ENCODE measurements at regions not wholly inside any gene's neighbourhood (a gene's known extent, or its start where the extent isn't known, plus 50 kb on each side); places are given as distances from the start of the nearest gene placed in this dataset.

DNA sequence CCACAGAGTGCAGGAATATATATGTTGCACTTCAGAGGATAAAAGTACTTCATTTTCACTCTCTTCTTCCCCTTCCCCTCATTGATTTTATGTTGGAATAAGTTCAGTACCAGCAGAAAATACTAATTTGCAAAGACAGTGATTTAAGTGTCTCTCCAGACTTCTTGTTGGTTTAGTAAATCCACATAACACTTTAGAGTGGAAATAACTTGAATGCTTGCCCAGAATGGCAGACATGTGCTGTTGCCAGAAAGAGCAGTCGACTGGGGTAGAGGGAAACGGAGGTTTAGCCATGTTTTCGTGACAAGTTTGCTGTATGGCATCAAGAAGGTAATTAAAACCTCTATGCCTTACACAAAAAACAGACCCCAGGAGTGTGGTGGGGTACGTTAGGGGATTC is 246.0 kb upstream of the CXCR4 start:
- no peaks in the 10 kb centered on the region for H3K36me3 ChIP-seq (ENCODE audit: control insufficient read depth in 2 of 2, extremely low read depth in 1 of 2, insufficient read depth in 2 of 2, low read length in 2 of 2)
- no peak overlapping the region for H3K27ac ChIP-seq (ENCODE audit: control insufficient read depth, insufficient read depth, low read length)
- H3K79me2 ChIP-seq (ENCODE audit: control insufficient read depth, insufficient read depth, low read length): no peaks in the 10 kb centered on the region
- no peak for DNase-seq (ENCODE audit: low read depth, low spot score)
- dilution Hi-C loops (cut with MboI; ENCODE audit: extremely low pct_ligation_motif_present, low sequenced_read_pairs): no loop called here
- no peaks in the 10 kb centered on the region for H4K20me1 ChIP-seq (ENCODE audit: control insufficient read depth, extremely low read depth, insufficient read depth, low read length)
- no peak overlapping the region for H3K9ac ChIP-seq (ENCODE audit: control insufficient read depth, extremely low read depth, insufficient read depth, low read length)
- no peaks in the 10 kb centered on the region for H3K4me1 ChIP-seq (ENCODE audit: control insufficient read depth, extremely low read depth, insufficient read depth, low read length)
- H3K9me3 ChIP-seq (ENCODE audit: control insufficient read depth, low read depth, low read length): no peaks in the 10 kb centered on the region
- no peak for FAIRE-seq
- no peaks in the 10 kb centered on the region for H3K9me1 ChIP-seq (ENCODE audit: control insufficient read depth, extremely low read depth, insufficient read depth, low read length)
- H3K27me3 ChIP-seq (ENCODE audit: control insufficient read depth, extremely low read depth, insufficient read depth, low read length): peaks cover 7% of the 10 kb centered on the region
- H2AFZ ChIP-seq (ENCODE audit: control insufficient read depth, low read length): no peak overlapping the region
- H3K4me3 ChIP-seq (ENCODE audit: control insufficient read depth in 2 of 3, extremely low read depth in 1 of 3, insufficient read depth in 2 of 3, low read depth in 1 of 3, low read length in 3 of 3): no peak overlapping the region
- no peak overlapping the region for H3K4me2 ChIP-seq (ENCODE audit: control insufficient read depth, extremely low read depth, insufficient read depth, low read depth, low read length)
- TF ChIP-seq, protein P1, sequence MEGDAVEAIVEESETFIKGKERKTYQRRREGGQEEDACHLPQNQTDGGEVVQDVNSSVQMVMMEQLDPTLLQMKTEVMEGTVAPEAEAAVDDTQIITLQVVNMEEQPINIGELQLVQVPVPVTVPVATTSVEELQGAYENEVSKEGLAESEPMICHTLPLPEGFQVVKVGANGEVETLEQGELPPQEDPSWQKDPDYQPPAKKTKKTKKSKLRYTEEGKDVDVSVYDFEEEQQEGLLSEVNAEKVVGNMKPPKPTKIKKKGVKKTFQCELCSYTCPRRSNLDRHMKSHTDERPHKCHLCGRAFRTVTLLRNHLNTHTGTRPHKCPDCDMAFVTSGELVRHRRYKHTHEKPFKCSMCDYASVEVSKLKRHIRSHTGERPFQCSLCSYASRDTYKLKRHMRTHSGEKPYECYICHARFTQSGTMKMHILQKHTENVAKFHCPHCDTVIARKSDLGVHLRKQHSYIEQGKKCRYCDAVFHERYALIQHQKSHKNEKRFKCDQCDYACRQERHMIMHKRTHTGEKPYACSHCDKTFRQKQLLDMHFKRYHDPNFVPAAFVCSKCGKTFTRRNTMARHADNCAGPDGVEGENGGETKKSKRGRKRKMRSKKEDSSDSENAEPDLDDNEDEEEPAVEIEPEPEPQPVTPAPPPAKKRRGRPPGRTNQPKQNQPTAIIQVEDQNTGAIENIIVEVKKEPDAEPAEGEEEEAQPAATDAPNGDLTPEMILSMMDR (optimal IDR thresholded peaks at IDR 0.05 in 1 of 3, IDR thresholded peaks at IDR 0.05 in 1 of 3, conservative IDR thresholded peaks at IDR 0.05 in 1 of 3; ENCODE audit: extremely low read depth in 1 of 3, insufficient read depth in 2 of 3, low read length in 3 of 3): no peak
- TF ChIP-seq EZH2 (IDR thresholded peaks at IDR 0.05; ENCODE audit: low read length): no peak

DNA sequence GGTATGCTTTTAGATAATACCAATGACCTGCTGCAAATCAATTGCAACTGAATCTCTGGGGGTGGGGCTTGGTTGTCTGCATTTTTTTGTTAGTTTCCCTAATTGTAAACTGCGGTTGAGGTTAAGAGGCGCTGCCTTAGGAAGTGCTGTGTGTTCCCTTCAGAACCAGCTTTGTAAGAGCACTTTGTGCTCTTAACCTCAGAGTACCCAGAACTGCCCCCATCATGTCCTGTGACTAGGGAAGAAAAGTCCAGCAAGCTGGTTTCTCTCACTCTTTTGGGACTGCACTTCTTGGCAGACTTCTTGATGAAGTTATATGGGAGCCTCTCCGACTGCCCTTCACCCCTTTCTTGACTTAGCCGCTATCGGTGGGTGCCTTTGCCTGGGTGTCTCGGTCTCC is 245.5 kb upstream of the CXCR4 start:
- no peak for FAIRE-seq
- no peak overlapping the region for H3K4me2 ChIP-seq (ENCODE audit: control insufficient read depth, extremely low read depth, insufficient read depth, low read depth, low read length)

More for the DNA sequence above, 245.5 kb upstream of the CXCR4 start:
- H2AFZ ChIP-seq (ENCODE audit: control insufficient read depth, low read length): no peak overlapping the region
- TF ChIP-seq, protein P1 (optimal IDR thresholded peaks at IDR 0.05 in 1 of 3, IDR thresholded peaks at IDR 0.05 in 1 of 3, conservative IDR thresholded peaks at IDR 0.05 in 1 of 3; ENCODE audit: extremely low read depth in 1 of 3, insufficient read depth in 2 of 3, low read length in 3 of 3): no peak
- no peak for TF ChIP-seq EZH2 (IDR thresholded peaks at IDR 0.05; ENCODE audit: low read length)
- no peak overlapping the region for H3K4me3 ChIP-seq (ENCODE audit: control insufficient read depth in 2 of 3, extremely low read depth in 1 of 3, insufficient read depth in 2 of 3, low read depth in 1 of 3, low read length in 3 of 3)
- no peak for DNase-seq (ENCODE audit: low read depth, low spot score)
- dilution Hi-C loops (cut with MboI; ENCODE audit: extremely low pct_ligation_motif_present, low sequenced_read_pairs): no loop called here
- H3K9ac ChIP-seq (ENCODE audit: control insufficient read depth, extremely low read depth, insufficient read depth, low read length): no peak overlapping the region
- no peaks in the 10 kb centered on the region for H3K9me1 ChIP-seq (ENCODE audit: control insufficient read depth, extremely low read depth, insufficient read depth, low read length)
- peaks cover 7% of the 10 kb centered on the region for H3K27me3 ChIP-seq (ENCODE audit: control insufficient read depth, extremely low read depth, insufficient read depth, low read length)
- no peaks in the 10 kb centered on the region for H3K79me2 ChIP-seq (ENCODE audit: control insufficient read depth, insufficient read depth, low read length)
- no peaks in the 10 kb centered on the region for H4K20me1 ChIP-seq (ENCODE audit: control insufficient read depth, extremely low read depth, insufficient read depth, low read length)
- no peaks in the 10 kb centered on the region for H3K9me3 ChIP-seq (ENCODE audit: control insufficient read depth, low read depth, low read length)
- no peaks in the 10 kb centered on the region for H3K36me3 ChIP-seq (ENCODE audit: control insufficient read depth in 2 of 2, extremely low read depth in 1 of 2, insufficient read depth in 2 of 2, low read length in 2 of 2)
- no peak overlapping the region for H3K27ac ChIP-seq (ENCODE audit: control insufficient read depth, insufficient read depth, low read length)
- H3K4me1 ChIP-seq (ENCODE audit: control insufficient read depth, extremely low read depth, insufficient read depth, low read length): no peaks in the 10 kb centered on the region

Measured in keratinocyte (primary cell).